ENCODE measurements at regions not wholly inside any gene's neighbourhood (a gene's known extent, or its start where the extent isn't known, plus 50 kb on each side); places are given as distances from the start of the nearest gene placed in this dataset.

DNA sequence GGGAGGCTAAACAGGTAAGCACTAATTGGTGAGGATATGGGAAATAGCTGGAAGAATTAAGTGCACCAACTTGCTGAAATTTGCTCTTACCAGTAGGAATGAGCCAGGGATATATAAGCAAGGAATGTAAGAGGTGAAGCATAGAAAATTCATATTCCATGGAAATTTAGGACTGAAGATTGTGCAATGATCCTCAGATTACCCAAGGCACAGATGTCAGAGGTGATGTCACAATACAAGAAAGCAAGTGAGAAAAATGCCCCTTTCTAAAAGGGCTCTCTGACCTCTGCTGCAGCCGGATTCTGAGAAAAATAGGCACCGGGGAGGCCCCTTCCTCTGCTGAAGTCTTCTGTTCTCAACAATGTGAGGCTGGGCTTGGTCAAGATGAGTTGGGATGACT lies 112.3 kb upstream of the ZNF678 start:
- Histone ChIP-seq H3K4me1 (ENCODE audit: insufficient read depth, low read length, severe bottlenecking) (no peaks in the 10 kb centered on the region), H3K36me3 (ENCODE audit: insufficient read depth, low read length) (no peaks in the 10 kb centered on the region), H3K27ac (ENCODE audit: low read depth, low read length, poor library complexity, severe bottlenecking) (no peak overlapping the region), H2AFZ (ENCODE audit: low read length) (no peak overlapping the region), H3K27me3 (ENCODE audit: insufficient read depth, low read length) (no peaks in the 10 kb centered on the region), H3K9me2 (ENCODE audit: low read depth, low read length) (no peaks in the 10 kb centered on the region), H3K9me3 (ENCODE audit: low read length) (no peaks in the 10 kb centered on the region), H3K4me2 (ENCODE audit: low read length) (no peak overlapping the region), H3F3A (ENCODE audit: insufficient read depth, low read length) (no peaks in the 10 kb centered on the region), H4K20me1 (ENCODE audit: insufficient read depth, low read length) (no peaks in the 10 kb centered on the region), H3K79me2 (ENCODE audit: insufficient read depth, low read length) (no peaks in the 10 kb centered on the region), H3K9ac (ENCODE audit: low read length) (no peak overlapping the region), H3K4me3 (ENCODE audit: low read depth, low read length, poor library complexity, severe bottlenecking) (no peak overlapping the region)
- TF ChIP-seq, protein P1, sequence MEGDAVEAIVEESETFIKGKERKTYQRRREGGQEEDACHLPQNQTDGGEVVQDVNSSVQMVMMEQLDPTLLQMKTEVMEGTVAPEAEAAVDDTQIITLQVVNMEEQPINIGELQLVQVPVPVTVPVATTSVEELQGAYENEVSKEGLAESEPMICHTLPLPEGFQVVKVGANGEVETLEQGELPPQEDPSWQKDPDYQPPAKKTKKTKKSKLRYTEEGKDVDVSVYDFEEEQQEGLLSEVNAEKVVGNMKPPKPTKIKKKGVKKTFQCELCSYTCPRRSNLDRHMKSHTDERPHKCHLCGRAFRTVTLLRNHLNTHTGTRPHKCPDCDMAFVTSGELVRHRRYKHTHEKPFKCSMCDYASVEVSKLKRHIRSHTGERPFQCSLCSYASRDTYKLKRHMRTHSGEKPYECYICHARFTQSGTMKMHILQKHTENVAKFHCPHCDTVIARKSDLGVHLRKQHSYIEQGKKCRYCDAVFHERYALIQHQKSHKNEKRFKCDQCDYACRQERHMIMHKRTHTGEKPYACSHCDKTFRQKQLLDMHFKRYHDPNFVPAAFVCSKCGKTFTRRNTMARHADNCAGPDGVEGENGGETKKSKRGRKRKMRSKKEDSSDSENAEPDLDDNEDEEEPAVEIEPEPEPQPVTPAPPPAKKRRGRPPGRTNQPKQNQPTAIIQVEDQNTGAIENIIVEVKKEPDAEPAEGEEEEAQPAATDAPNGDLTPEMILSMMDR (IDR thresholded peaks at IDR 0.05; ENCODE audit: low read length): no peak
- TF ChIP-seq EZH2 (IDR thresholded peaks at IDR 0.05; ENCODE audit: borderline replicate concordance, low read length): no peak

DNA sequence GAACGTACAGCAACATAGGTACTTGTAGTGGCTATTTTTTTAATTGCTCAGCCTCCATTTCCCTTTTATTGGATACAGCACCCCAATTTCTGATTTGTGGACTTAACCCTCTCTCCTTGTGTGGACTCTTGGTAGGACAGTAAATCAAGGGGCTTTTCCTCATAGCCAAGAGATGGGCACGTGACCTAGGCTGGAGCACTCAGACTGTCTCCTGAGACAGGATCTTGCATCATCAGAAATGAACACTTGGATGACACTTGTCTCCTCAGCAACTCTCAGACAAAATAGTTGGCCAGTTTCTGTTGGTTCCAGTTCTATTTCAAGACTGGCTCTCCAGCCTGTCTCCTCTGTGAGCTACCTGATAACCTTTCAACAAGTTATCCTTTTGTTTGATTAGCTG lies 112.9 kb upstream of the ZNF678 start:
- Histone ChIP-seq H3K4me3 (ENCODE audit: low read depth, low read length, poor library complexity, severe bottlenecking) (no peak overlapping the region), H3K27ac (ENCODE audit: low read depth, low read length, poor library complexity, severe bottlenecking) (no peak overlapping the region), H3F3A (ENCODE audit: insufficient read depth, low read length) (no peaks in the 10 kb centered on the region), H3K9ac (ENCODE audit: low read length) (no peak overlapping the region), H3K9me2 (ENCODE audit: low read depth, low read length) (no peaks in the 10 kb centered on the region), H3K4me1 (ENCODE audit: insufficient read depth, low read length, severe bottlenecking) (no peaks in the 10 kb centered on the region), H3K36me3 (ENCODE audit: insufficient read depth, low read length) (no peaks in the 10 kb centered on the region), H3K79me2 (ENCODE audit: insufficient read depth, low read length) (no peaks in the 10 kb centered on the region), H2AFZ (ENCODE audit: low read length) (no peak overlapping the region), H3K9me3 (ENCODE audit: low read length) (no peaks in the 10 kb centered on the region), H3K27me3 (ENCODE audit: insufficient read depth, low read length) (no peaks in the 10 kb centered on the region), H4K20me1 (ENCODE audit: insufficient read depth, low read length) (no peaks in the 10 kb centered on the region), H3K4me2 (ENCODE audit: low read length) (no peak overlapping the region)
- TF ChIP-seq, protein P1 (IDR thresholded peaks at IDR 0.05; ENCODE audit: low read length): no peak
- TF ChIP-seq EZH2 (IDR thresholded peaks at IDR 0.05; ENCODE audit: borderline replicate concordance, low read length): no peak

DNA sequence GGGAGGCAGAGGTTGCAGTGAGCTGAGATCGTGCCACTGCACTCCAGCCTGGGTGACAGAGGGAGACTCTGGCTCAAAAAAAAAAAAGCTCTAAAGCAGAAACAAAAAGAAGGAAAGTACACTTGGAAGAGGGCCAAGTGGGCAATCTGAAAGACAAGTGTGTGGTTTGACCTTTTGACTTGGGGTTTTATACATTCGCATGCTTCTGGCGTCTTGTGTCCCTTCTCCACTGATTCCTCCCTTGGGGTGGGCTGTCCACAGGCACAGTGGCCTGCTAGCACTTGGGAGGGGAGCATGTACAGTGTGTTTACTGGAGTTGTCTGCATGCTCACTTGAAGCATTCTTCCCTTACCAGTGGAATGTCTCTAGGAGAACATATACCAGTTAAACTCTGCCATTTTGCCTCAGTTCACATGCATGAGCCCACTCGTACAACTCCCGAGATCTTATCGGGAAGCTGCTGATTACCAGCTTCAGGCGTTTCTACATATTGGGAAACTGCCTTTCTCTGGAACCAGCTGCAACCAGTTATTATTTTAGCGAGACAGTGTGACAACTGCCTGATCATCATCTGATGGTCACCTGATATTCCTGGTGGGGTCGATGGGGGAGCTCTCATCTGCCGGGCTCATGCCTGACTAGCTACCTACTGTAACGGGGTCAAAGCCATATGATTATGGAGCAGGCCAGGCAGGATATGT lies 113.5 kb upstream of the ZNF678 start:
- H4K20me1 ChIP-seq (ENCODE audit: insufficient read depth, low read length): no peaks in the 10 kb centered on the region
- H3K9me2 ChIP-seq (ENCODE audit: low read depth, low read length): no peaks in the 10 kb centered on the region
- no peaks in the 10 kb centered on the region for H3K9me3 ChIP-seq (ENCODE audit: low read length)
- H3K4me3 ChIP-seq (ENCODE audit: low read depth, low read length, poor library complexity, severe bottlenecking): no peak overlapping the region
- no peaks in the 10 kb centered on the region for H3F3A ChIP-seq (ENCODE audit: insufficient read depth, low read length)
- H3K4me1 ChIP-seq (ENCODE audit: insufficient read depth, low read length, severe bottlenecking): no peaks in the 10 kb centered on the region
- no peak overlapping the region for H3K27ac ChIP-seq (ENCODE audit: low read depth, low read length, poor library complexity, severe bottlenecking)
- H3K4me2 ChIP-seq (ENCODE audit: low read length): no peak overlapping the region
- no peaks in the 10 kb centered on the region for H3K27me3 ChIP-seq (ENCODE audit: insufficient read depth, low read length)
- no peak overlapping the region for H2AFZ ChIP-seq (ENCODE audit: low read length)
- no peaks in the 10 kb centered on the region for H3K79me2 ChIP-seq (ENCODE audit: insufficient read depth, low read length)
- TF ChIP-seq, protein P1 (IDR thresholded peaks at IDR 0.05; ENCODE audit: low read length): no peak
- no peak for TF ChIP-seq EZH2 (IDR thresholded peaks at IDR 0.05; ENCODE audit: borderline replicate concordance, low read length)
- no peaks in the 10 kb centered on the region for H3K36me3 ChIP-seq (ENCODE audit: insufficient read depth, low read length)
- no peak overlapping the region for H3K9ac ChIP-seq (ENCODE audit: low read length)
